ENCODE measurements at regions not wholly inside any gene's neighbourhood (a gene's known extent, or its start where the extent isn't known, plus 50 kb on each side); places are given as distances from the start of the nearest gene placed in this dataset.
"Not testable (repeated sequence)": the region's sequence is repeated elsewhere in the genome, so short reads cannot be mapped to it uniquely, and the experiment has no call there.

DNA sequence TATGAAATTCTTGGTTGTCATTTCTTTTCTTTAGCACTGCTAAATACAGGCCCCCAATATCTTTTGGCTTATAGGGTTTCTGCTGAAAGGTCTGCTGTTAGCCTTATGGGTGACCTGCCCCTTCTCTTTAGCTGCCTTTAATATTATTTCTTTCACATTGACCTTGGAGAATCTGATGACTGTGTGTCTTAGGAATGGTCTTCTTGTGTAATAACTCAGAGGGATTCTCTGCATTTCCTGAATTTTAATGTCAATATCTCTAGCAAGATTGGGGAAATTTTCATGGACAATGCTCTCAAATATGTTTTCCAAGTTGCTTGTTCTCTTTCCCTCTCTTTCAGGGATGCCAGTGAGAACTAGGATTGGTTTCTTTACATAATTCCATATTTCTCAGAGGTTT is 292.4 kb downstream of the SLC7A11 start:
- no peak for DNase-seq

DNA sequence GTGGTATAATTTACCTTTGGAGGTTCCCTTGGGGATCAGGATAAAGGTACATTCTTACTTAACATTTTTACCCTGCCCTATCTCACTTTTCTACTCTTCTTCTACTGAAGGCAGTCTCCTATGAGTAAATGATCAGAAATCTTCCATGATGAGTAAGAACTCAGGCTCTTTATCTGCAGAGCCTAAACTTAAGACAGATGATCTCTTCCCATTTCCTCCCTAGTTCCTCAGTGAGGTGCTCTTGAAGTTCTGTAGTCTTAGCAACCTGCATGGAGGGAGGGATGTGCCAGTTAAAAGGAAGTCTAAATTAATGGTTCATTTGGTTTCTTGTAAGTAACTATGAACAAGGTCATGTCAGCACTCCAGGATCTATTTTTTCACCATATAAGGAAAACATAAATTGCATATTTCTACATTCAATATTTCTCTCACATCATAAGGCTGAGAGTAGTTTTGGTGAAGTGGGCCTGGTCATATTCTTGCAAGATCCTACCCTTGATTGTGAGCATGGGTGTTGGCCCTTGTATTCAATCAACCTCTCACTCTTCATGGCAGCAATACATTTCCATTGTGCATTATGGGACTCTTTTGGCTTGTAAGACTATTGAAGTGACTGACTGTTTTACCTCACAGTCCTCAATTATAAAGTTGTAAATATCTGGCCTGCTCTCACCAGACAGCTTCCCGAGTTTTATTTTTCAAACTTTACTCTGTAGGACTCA is 295.5 kb downstream of the SLC7A11 start:
- no peak for DNase-seq

GRCh38 chr4:137942815-137943214 is 299.3 kb downstream of the SLC7A11 start:
- DNase-seq = not testable (repeated sequence)

DNA sequence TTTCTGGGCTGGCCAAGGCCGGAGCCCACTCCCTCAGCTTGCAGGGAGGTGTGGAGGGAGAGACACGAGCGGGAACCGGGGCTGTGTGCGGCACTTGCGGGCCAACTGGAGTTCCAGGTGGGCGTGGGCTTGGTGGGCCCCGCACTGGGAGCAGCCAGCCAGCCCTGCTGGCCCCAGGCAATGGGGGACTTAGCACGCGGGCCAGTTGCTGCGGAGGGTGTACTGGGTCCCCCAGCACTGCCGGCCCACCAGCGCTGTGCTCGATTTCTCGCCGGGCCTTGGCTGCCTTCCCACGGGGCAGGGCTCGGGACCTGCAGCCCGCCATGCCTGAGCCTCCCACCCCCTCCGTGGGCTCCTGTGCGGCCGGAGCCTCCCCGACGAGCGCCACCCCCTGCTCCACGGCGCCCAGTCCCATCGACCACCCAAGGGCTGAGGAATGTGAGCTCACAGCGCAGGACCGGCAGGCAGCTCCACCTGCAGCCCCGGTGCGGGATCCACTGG is 300.1 kb downstream of the SLC7A11 start:
- not testable (repeated sequence) for DNase-seq

DNA sequence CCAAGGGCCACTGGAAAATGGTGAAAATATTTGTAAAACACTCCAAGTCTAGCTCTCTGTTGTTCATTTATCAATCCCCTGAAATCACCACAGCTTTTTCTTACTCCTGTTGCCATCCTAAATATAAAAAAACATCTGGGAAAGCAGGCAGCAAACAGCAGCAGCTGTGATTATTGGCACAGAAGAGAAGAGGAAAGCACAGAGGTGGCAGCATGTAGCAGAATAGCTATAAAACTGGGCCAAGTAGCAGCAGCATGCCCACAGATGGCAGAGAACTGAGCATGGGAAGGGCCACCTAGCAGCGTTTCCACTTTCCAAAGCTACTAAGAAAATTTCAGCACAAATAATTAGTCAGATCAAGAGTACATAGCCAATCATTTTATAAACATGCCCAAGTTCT is 307.2 kb downstream of the SLC7A11 start:
- peak; percentile 29 for DNase-seq

- no peak for DNase-seq
Observed at GRCh38 chr4:137934046-137934445, 308.1 kb downstream of the SLC7A11 start.

GRCh38 chr4:137927972-137928371 is 314.2 kb downstream of the SLC7A11 start:
- DNase-seq = no peak

DNA sequence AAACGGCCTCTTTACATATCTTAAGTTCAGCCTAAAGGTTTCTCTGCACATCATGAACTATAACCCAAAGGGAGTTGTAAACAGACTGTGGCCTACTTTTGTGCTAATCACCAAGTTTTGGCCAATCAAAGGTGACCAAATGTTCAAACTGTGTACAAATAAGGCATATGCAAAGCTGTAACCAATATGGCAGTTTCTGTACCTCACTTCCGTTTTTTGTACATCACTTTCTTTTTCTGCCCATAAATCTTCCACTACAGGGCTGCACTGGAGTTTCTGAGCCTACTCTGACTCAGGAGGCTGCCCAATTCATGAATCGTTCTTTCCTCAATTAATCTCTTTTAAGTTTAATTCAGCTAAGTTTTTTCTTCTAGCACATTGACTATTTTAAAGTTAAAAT is 318.7 kb downstream of the SLC7A11 start:
- DNase-seq = no peak

- DNase-seq = no peak
Observed at GRCh38 chr4:137922721-137923120, 319.4 kb downstream of the SLC7A11 start.

- DNase-seq = peak; percentile 11
Observed at GRCh38 chr4:137909529-137910309, 332.4 kb downstream of the SLC7A11 start.

- DNase-seq = no peak
Observed at GRCh38 chr4:137905930-137906329, 336.2 kb downstream of the SLC7A11 start.

DNA sequence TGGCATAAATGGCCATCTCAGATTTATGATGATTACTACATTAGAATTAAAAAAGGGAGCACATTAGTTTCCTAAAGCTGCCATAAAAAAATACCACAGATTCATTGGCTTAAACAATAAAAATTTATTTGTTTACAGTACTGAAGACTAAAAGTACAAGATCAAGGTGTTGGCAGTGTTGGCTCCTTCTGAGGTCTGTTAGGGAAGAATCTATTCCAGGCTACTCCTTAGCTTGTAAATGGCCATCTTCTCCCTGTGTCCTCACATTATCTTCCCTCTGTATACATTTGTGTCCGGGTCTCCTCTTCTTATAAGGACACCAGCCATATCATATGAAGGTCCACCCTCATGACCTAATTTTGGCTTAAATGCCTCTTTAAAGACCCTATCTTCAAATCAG is 341.0 kb downstream of the SLC7A11 start:
- DNase-seq = no peak

- no peak for DNase-seq
Observed at GRCh38 chr4:137896221-137896737, 345.9 kb downstream of the SLC7A11 start.

- not testable (repeated sequence) for DNase-seq
Observed at GRCh38 chr4:137895515-137895914, 346.6 kb downstream of the SLC7A11 start.

DNA sequence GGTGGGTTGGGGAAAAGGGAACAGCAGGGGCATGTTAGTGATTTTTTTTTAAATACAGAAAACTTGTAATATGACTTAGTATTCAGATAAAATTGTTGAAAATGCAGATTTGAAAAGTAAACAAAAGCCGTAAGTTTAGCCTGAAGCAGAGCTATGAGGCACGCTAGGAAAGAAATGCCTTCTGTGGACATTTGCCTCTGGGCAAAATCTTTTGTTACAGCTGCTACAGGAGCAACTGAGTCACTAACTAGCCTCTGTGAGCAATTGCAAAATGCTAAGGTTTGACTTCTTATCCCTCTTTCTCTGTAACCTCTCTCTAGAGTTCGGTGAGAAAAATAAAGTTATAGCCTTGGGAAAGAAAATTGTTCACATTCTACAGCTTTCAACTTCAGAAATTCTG is 350.0 kb downstream of the SLC7A11 start:
- DNase-seq = no peak

- no peak for DNase-seq
Observed at GRCh38 chr4:137890812-137891211, 351.3 kb downstream of the SLC7A11 start.

- no peak for DNase-seq
Observed at GRCh38 chr4:137881641-137882040, 349.3 kb upstream of the PCDH18 start.

DNA sequence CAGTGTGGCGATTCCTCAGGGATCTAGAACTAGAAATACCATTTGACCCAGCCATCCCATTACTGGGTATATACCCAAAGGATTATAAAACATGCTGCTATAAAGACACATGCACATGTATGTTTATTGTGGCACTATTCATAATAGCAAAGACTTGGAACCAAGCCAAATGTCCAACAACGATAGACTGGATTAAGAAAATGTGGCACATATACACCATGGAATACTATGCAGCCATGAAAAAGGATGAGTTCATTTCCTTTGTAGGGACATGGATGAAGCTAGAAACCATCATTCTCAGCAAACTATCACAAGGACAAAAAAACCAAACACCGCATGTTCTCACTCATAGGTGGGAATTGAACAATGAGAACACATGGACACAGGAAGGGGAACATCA is 335.8 kb upstream of the PCDH18 start:
- not testable (repeated sequence) for DNase-seq

DNA sequence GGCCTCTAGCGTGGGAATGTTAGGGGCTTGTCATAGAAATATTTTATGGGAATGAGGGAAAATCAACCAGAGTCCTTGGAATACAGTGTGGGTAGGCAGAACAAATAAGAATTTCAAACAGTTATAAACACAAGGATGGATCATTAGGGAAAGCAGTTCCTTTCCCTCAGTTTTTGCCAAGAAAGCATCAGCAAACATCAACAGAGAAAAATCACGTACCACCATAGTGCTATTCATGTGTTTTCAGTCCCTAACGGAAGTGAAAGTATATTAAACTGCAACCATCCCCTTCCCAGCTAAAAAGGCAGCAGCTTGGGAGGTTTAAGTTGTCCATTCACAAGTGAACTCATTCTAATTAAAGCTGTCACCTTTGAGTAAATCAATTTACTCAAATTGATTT is 334.4 kb upstream of the PCDH18 start:
- DNase-seq = no peak

- peak; percentile 12 for DNase-seq
Observed at GRCh38 chr4:137861682-137862081, 329.4 kb upstream of the PCDH18 start.

DNA sequence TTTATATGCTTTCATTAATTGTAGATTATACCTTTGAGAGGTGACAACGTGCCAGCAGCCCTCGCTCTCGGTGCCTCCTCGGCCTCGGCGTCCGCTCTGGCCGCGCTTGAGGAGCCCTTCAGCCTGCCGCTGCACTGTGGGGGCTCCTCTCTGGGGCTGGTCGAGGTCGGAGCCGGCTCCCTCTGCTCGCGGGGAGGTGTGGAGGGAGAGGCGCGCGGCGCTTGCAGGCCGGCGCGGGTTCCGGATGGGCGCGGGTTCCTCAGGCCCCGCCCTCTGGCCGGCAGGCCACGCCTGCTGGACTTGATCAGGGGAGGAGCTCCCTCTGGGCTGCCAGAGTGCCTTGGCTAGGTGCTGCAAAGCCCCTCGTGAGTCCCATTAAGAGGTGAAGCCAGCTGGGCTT is 321.1 kb upstream of the PCDH18 start:
- DNase-seq = no peak

DNA sequence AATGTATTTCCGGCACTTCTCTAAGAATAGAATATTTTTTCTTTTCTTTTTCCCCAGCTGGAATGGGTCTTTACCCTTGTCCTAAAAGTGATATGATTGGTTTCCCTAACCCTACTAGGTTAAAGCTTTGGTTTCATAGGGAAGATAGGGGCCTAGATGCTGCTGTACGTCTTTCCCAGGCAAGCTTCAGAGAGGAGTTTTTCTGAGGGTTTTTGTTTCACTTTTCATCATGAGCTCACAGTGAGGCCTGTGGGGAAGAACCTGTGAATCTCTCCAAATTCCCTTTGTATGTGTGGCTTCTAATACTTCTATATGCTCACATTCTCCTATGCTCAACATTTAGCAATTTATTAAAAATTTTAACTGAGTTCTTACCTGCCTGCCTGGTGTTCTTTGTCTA is 320.0 kb upstream of the PCDH18 start:
- no peak for DNase-seq

DNA sequence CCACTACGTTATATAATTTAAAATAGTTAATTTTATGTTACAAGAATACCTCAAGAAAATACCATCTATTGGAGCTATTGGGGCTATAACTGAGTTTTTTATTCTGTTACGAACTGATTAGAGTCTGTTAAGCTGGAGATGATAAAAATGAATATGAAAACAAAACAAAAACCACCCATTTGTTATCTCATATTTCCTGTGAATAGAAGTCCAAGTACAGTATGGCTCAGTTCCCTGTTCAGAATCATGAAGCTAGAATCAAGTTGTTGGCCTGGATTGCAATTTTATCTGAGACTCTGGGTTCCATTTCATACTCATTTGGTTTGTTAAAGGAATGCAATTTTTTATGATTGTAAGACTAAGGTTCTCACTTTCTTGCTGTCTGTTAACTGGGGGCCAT is 319.1 kb upstream of the PCDH18 start:
- DNase-seq = no peak

- not testable (repeated sequence) for DNase-seq
Observed at GRCh38 chr4:137827945-137828344, 295.7 kb upstream of the PCDH18 start.
